Karpas-422 (cell line): ENCODE measurements at regions not wholly inside any gene's neighbourhood (a gene's known extent, or its start where the extent isn't known, plus 50 kb on each side); places are given as distances from the start of the nearest gene placed in this dataset.
"Not testable (repeated sequence)": the region's sequence is repeated elsewhere in the genome, so short reads cannot be mapped to it uniquely, and the experiment has no call there.

Source experiments
- DNase-seq: peaks from one replicate; pipeline ENCODE4 v3.0.0-alpha.2; 2015
- H2AFZ ChIP-seq: fragments of 200-600 bp; sonication (generic); 2 replicates; pipeline ENCODE4 v1.6.1; 2014; ENCODE audit warnings: antibody characterized with exemption, low read length, mixed read lengths
- H3K27ac ChIP-seq: fragments of 200-600 bp; sonication (generic); 2 replicates; pipeline ENCODE4 v1.5.1; 2014; ENCODE audit warnings: mild to moderate bottlenecking, low read length, moderate library complexity
- H3K27me3 ChIP-seq: fragments of 200-600 bp; sonication (generic); 2 replicates; pipeline ENCODE4 v1.6.1; 2014; ENCODE audit warnings: low read length, mixed read lengths
- H3K36me3 ChIP-seq: fragments of 200-600 bp; sonication (generic); 2 replicates; pipeline ENCODE4 v1.6.1; 2014; ENCODE audit warnings: low read length, mixed read lengths; ENCODE audit not compliant: insufficient read depth
- H3K4me1 ChIP-seq: fragments of 200-600 bp; sonication (generic); 2 replicates; pipeline ENCODE4 v1.6.1; 2014; ENCODE audit warnings: mild to moderate bottlenecking, low read length, mixed read lengths
- H3K4me2 ChIP-seq: fragments of 200-600 bp; sonication (generic); 2 replicates; pipeline ENCODE4 v1.6.1; 2014; ENCODE audit warnings: low read length, low read depth, mild to moderate bottlenecking; ENCODE audit not compliant: poor library complexity, severe bottlenecking
- H3K4me3 ChIP-seq: fragments of 200-600 bp; sonication (generic); 2 replicates; pipeline ENCODE4 v1.5.1; 2014; ENCODE audit warnings: mild to moderate bottlenecking, antibody characterized with exemption, low read length, mixed read lengths
- H3K79me2 ChIP-seq: fragments of 200-600 bp; sonication (generic); 2 replicates; pipeline ENCODE4 v1.6.1; 2014; ENCODE audit warnings: mild to moderate bottlenecking, low read length, mixed read lengths
- H3K9ac ChIP-seq: fragments of 200-600 bp; sonication (generic); 2 replicates; pipeline ENCODE4 v1.6.0; 2014; ENCODE audit warnings: low read length
- H3K9me2 ChIP-seq: fragments of 200-600 bp; sonication (generic), shearing (Covaris generic); replicated peaks from 2 replicates; pipeline ENCODE4 v1.6.0; 2014; ENCODE audit warnings: mild to moderate bottlenecking, low read length, moderate library complexity; ENCODE audit not compliant: insufficient read depth
- H3K9me3 ChIP-seq: fragments of 300-700, 200-600 bp; sonication (generic); 2 replicates; pipeline ENCODE4 v1.6.1; 2014; ENCODE audit warnings: low read length, mixed read lengths
- H4K20me1 ChIP-seq: fragments of 200-600 bp; sonication (generic); 2 replicates; pipeline ENCODE4 v1.6.1; 2014; ENCODE audit warnings: mild to moderate bottlenecking, antibody characterized with exemption, low read length, low read depth; ENCODE audit not compliant: insufficient read depth

- H2AFZ ChIP-seq, H3K36me3 ChIP-seq, H3K9me2 ChIP-seq, H4K20me1 ChIP-seq, H3K27me3 ChIP-seq, H3K4me3 ChIP-seq, H3K4me1 ChIP-seq, H3K4me2 ChIP-seq, H3K27ac ChIP-seq, H3K79me2 ChIP-seq, DNase-seq, H3K9ac ChIP-seq, H3K9me3 ChIP-seq: not testable (repeated sequence)
Observed at GRCh38 chr1:121079655-121080054, 104.5 kb downstream of the FAM72B start.

DNA sequence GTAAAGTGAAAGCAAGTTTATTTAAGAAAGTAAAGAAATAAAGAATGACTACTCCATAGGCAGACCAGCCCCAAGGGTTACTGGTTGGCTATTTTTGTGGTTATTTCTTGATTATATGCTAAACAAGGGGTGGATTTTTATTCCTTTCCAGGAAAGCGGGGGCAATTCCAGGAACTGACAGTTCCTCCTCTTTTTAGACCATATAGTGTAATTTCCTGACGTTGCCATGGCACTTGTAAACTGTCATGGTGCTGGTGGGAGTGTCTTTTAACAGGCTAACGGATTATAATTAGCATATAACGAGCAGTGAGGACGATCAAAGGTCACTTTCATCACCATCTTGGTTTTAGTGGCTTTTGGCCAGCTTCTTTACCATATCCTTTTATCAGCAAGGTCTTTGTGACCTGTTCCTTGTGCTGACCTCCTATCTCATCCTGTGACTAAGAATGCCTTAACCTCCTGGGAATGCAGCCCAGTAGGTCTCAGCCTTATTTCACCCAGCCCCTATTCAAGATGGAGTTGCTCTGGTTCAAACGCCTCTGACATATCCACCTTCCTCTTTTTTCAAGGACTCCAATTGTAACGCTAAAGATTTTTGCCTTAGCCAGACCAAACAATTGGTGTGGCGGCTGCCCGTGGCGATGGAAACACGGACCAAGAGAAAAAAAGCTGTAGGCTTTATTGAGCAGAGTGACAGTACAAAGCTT is 103.8 kb downstream of the FAM72B start:
- not testable (repeated sequence) for H2AFZ ChIP-seq, H3K4me1 ChIP-seq

DNA sequence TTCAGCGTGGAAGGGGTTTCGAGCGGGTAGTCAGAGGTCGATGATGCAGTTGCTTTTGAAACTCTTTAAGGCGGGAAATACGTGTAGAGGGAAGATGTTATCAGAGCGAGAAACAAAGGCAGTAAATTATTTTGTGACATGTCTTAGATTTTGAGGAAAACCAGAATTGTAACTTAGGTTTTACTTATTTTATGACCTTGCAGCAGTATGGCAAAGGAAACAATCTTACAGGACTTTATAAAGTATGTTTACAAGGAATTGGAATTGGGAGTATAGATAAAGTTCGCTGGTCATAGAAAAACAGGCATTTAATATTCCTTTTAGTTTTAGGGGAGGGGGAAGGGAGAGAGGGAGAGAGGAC is 103.3 kb downstream of the FAM72B start:
- H3K9me2 ChIP-seq, H3K4me1 ChIP-seq, H3K27me3 ChIP-seq, H3K9me3 ChIP-seq, H3K36me3 ChIP-seq, H3K79me2 ChIP-seq, H3K4me3 ChIP-seq, DNase-seq, H3K9ac ChIP-seq, H3K27ac ChIP-seq, H4K20me1 ChIP-seq, H2AFZ ChIP-seq, H3K4me2 ChIP-seq: not testable (repeated sequence)

More for the DNA sequence above, 103.8 kb downstream of the FAM72B start:
- not testable (repeated sequence) for H3K4me2 ChIP-seq, H3K36me3 ChIP-seq, H3K27me3 ChIP-seq, DNase-seq, H3K9me3 ChIP-seq, H3K9me2 ChIP-seq, H4K20me1 ChIP-seq, H3K79me2 ChIP-seq, H3K9ac ChIP-seq, H3K4me3 ChIP-seq, H3K27ac ChIP-seq

DNA sequence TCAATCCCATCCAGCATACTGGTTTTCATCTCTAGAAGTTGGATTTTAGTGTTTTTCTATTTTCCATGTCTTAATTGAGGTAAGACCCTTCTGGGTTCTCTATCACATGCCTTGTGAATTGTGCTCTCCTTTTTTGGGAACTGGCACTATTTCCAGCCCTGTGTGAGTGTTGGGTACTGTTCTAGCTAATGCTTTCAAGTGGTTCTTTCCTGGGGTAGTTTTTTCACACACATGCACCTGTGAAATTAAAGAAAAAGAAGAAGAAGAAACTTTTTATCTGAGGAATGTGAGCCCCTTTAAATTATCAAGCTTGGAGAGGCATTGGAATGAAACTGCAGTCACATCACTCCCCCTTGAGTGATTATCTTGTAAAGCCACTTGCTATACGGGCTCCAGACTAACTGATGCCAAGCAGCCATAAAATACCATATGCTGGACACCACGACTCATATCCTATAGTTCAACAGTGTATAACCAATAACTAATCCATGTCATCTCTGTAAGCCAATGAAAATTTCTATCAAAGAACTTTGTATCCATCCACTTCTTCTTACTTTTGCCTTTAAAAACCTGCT is 102.4 kb downstream of the FAM72B start:
- not testable (repeated sequence) for H3K4me3 ChIP-seq, H4K20me1 ChIP-seq, DNase-seq, H3K27ac ChIP-seq, H3K9ac ChIP-seq, H3K4me2 ChIP-seq, H3K79me2 ChIP-seq, H3K36me3 ChIP-seq, H3K4me1 ChIP-seq, H3K27me3 ChIP-seq, H3K9me3 ChIP-seq, H3K9me2 ChIP-seq, H2AFZ ChIP-seq

DNA sequence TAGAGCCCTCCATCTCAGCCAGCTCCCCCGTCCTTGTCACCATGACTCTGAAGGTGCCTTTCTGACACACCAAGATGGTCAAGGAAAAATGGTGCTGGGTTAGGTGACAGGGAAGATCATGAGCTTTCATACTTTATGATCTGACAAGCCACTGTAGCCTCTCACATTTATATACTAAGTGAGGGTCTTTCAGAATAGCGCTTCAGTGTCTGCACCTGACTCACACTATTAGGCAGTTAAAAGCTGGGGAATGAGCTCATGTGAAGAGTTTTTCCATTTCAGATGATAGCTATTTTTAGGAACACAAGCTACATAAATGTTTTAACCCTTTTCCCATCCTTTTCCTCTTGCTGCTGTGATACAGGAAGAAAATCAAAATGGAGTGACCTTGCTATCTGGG is 101.1 kb downstream of the FAM72B start:
- H2AFZ ChIP-seq, H3K9ac ChIP-seq, H3K4me1 ChIP-seq, H4K20me1 ChIP-seq, H3K27ac ChIP-seq, H3K9me2 ChIP-seq, H3K27me3 ChIP-seq, DNase-seq, H3K4me3 ChIP-seq, H3K36me3 ChIP-seq, H3K9me3 ChIP-seq, H3K4me2 ChIP-seq, H3K79me2 ChIP-seq: not testable (repeated sequence)

DNA sequence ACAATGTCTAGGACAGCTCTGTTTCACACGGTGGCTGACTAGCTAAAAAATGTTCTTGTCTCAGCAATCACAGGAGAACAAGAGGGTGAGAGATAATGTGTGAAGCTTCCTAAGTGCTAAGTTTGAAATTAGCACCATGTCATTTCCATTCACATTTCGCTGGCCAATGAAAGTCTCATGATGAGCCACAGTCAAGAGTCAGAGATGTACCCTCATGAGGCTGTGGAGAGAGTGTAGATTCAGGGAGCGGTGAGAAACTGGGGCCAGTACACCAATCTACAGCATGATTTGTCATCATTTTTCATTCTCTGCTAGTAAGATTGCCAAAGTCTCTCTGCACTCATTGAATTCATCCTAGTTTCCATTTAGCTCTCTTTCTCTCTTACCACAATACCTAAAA is 97.9 kb downstream of the FAM72B start:
- DNase-seq, H4K20me1 ChIP-seq, H2AFZ ChIP-seq, H3K9me3 ChIP-seq, H3K4me3 ChIP-seq, H3K27ac ChIP-seq, H3K4me2 ChIP-seq, H3K9ac ChIP-seq, H3K4me1 ChIP-seq, H3K79me2 ChIP-seq, H3K9me2 ChIP-seq, H3K36me3 ChIP-seq, H3K27me3 ChIP-seq: not testable (repeated sequence)

DNA sequence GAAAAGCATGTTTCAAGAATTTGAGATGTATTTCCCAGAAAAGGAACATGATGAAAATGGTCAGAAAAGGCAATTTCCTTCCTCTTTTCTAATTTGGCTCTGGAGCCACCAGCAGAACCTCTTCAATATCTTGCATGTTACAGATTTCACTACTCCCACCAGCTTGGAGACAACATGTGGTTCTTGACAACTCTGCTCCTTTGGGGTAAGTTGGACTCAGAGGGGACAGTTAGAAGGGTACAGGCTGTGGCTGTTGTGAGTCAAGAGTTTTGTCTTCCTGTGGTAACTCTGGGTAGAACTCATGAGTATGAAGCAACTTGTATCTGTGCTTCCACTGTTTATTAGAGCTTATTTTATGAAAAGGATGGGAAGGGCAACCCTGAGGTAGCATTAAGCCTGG is 96.9 kb downstream of the FAM72B start:
- H2AFZ ChIP-seq, H4K20me1 ChIP-seq, H3K4me1 ChIP-seq, H3K9me2 ChIP-seq, H3K4me3 ChIP-seq, H3K27me3 ChIP-seq, H3K9me3 ChIP-seq, H3K36me3 ChIP-seq, H3K79me2 ChIP-seq, H3K9ac ChIP-seq, H3K4me2 ChIP-seq, DNase-seq, H3K27ac ChIP-seq: not testable (repeated sequence)

DNA sequence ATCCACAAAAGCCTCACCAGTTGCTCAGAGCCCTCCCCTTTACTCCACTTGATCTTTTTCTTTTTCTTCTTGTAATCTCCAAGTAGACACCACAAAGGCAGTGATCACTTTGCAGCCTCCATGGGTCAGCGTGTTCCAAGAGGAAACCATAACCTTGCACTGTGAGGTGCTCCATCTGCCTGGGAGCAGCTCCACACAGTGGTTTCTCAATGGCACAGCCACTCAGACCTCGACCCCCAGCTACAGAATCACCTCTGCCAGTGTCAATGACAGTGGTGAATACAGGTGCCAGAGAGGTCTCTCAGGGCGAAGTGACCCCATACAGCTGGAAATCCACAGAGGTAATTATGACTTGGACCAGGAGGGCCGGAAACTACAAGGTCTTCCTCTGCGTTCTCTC is 95.6 kb downstream of the FAM72B start:
- not testable (repeated sequence) for H3K27ac ChIP-seq, DNase-seq, H3K9me2 ChIP-seq, H3K4me3 ChIP-seq, H2AFZ ChIP-seq, H3K27me3 ChIP-seq, H3K36me3 ChIP-seq, H3K79me2 ChIP-seq, H3K9me3 ChIP-seq, H3K4me2 ChIP-seq, H3K4me1 ChIP-seq, H3K9ac ChIP-seq, H4K20me1 ChIP-seq
